ENCODE measurements at regions not wholly inside any gene's neighbourhood (a gene's known extent, or its start where the extent isn't known, plus 50 kb on each side); places are given as distances from the start of the nearest gene placed in this dataset.

DNA sequence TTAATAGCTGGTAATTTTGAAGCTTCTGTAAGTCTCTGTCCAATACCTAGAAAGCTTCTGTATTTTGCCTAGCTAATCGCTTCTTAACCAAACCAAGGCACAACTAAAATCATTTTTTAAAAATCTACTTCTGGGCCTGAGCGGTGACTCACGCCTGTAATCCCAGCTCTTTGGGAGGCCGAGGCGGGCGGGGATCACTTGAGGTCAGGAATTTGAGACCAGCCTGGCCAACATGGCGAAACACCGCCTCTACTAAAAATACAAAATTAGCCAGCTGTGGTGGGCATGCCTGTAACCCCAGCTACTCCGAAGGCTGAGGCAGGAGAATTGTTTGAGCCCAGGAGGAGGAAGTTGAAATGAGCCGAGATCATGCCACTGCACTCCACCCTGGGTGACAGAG, 148.6 kb upstream of the FIGN start:
- intact Hi-C loops (cut with DNase I), result no loop called here
- peak in 1 of 10 donors; percentile 19 for DNase-seq

DNA sequence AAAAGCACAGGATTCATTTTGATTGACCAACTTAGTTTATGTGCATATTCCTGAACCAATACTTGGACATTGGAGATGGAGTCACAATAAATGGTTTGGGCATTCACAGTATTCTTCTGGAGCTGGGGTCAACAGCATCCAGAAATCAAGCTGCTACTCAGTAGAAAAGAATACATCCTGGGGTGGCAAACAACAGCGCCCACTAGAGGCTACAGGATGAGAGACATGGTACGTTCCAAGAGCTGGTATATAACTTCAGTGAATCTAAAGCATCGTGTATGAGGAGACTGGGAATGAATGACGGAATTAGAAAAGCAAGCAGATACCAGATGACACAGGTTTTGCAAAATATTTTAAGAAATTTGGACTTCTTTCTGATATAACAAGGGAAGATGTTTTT, 142.9 kb upstream of the FIGN start:
- DNase-seq, result peak in 2 of 10 donors; percentile 16 to 17
- intact Hi-C loops (cut with DNase I), result no loop called here

DNA sequence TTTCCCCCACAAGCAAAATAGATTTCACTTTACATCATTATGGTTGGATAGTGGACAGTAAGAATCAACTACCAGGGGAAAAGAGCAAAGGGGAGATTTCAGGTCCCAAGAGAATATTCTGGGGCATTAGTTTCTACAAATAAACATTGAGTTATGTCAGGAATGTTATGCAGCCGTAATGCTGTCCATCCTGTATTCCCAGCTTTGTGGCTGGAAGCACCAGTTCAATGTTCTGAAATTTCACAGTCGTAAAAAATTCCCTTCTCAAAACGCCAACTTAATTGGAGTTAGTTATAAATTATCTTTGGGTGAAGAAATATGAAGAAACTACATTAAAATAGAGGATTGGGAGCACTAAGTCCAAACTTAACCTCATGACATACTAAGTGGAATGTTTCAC, 141.5 kb upstream of the FIGN start:
- DNase-seq, result no peak

DNA sequence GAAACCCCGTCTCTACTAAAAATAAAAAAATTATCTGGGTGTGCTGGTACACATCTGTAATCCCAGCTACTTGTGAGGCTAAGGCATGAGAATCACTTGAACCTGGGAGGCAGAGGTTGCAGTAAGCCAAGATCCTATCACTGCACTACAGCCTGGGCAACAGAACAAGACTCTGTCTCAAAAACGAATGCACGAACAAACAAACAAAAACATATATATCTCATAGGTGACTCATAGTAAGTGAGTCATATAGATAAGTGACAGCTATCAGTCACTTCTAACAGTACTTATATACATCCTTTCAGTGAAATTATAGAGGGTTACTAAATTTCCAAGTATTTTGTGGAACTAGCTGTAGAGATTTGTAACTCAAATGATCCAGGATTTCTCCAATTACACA, 127.3 kb upstream of the FIGN start:
- intact Hi-C loops (cut with DNase I), result no loop called here
- no peak for DNase-seq

More for the DNA sequence above, 141.5 kb upstream of the FIGN start:
- intact Hi-C loops (cut with DNase I), result no loop called here

DNA sequence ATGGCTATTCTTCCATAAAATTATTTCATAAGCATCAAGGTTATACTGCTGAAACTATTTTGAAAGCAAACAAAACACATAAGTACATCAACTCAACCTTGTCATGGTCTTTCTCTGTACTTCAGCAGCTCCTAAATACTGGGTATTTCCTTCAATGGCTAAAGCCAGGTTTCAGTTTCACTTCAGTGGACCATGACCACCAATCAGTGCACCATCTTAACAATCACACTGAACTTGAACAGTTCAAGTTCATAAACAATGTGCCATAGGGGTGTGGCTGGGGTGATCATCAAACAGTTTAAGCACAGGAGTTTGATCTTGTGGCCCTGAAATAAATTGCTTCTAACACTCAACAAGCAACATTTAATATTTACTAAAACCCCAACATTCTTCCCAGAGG, 124.1 kb upstream of the FIGN start:
- no peak for DNase-seq
- intact Hi-C loops (cut with DNase I), result no loop called here

DNA sequence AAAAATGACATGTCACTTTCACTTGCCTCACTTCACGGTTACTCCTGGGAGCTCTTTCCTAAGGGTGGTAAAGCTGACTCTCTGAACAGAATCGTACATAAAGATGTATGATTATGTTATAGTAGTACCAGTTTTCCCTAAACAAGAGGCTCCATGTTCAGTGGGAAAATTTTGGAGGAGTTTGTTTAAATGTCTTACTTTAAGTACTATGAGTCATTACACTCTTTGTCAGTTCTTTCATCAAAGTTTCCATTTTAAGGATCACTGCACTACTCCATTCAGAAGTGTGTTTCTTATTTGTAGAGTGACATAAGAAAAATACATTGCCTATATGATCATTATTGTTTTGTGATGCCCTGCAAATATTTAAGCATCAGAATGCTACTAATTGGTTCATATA, 121.1 kb upstream of the FIGN start:
- intact Hi-C loops (cut with DNase I), result no loop called here
- DNase-seq, result no peak

DNA sequence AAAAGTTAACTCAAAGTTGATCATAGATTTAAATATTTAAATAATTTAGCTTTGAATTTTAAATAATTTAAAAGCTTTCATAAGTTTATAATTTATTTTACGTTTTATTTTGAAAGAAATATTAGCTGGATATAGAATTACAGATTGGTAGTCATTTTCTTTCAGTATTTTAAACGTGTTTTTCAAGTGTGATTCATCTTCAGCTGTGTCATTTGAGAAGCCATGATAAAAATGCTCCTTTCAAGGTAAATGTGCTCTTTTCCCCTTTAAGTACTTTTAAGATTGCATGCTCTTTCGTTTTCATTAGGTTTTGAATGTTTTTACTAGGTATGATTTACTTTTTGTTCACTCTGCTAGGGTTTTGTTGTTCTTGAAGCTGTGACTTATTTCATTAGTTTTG, 116.8 kb upstream of the FIGN start:
- intact Hi-C loops (cut with DNase I), result no loop called here

DNA sequence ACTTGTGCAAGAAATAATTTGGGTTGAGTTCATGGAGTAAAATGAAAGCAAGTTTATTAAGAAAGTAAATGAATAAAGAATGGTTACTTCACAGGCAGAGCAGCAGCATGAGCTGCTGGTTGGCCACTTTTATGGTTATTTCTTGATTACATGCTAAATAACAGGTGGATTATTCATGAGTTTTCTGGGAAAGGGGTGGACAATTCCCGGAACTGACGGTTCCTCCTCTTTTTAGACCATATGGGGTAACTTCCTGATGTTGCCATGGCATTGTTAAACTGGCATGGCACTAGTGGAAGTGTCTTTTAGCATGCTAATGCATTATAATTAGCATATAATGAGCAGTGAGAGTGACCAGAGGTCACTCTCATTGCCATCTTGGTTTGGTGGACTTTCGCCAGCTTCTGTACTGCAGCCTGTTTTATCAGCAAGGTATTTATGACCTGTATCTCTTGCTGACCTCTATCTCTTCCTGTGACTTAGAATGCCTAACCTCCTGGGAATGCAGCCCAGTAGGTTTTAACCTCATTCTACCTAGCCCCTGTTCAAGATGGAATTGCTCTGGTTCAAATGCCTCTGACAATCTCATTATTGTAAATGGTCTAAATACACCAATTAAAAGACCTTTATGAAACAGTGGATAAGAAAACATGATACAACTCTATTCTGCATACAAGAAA, 114.1 kb upstream of the FIGN start:
- intact Hi-C loops (cut with DNase I), result no loop called here

More for the DNA sequence above, 116.8 kb upstream of the FIGN start:
- DNase-seq, result no peak

DNA sequence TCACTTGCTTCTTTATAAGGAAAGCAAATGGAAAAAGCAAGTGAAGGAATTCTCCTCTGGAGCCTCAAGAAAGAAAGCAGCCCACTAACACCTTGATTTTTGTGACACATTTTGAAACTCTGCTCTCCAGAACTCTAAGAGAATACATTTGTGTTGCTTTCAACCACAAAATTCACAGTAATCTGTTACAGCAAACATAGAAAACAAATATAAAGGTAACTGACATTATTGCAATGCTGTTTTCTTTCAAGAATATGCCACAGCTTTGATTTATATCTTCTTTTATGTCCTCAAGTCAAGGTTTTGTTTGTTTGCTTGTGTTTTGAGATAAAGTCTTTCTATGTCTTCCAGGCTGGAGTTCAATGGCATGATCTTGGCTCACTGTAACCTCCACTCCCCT, 103.1 kb upstream of the FIGN start:
- DNase-seq, result no peak
- intact Hi-C loops (cut with DNase I), result no loop called here

More for the DNA sequence above, 114.1 kb upstream of the FIGN start:
- DNase-seq, result no peak

DNA sequence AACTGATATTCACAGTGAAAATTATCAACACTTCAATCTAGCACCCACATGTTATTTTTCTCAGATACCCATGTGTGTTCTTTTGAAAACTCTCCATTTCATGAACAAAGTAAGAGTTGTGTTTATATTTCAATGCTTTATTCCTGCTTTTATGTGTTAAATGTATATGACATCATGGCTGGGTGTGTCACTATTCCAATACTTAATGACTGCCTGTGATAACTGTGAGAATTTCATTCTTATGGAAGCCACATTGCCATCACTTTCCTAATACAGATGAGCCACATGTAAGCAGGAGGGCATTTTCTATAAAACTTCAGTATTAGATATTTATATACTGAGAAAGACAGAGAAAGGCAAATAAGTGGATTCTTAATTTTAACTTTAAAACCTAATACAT, 100.4 kb upstream of the FIGN start:
- intact Hi-C loops (cut with DNase I), result no loop called here
- no peak for DNase-seq

DNA sequence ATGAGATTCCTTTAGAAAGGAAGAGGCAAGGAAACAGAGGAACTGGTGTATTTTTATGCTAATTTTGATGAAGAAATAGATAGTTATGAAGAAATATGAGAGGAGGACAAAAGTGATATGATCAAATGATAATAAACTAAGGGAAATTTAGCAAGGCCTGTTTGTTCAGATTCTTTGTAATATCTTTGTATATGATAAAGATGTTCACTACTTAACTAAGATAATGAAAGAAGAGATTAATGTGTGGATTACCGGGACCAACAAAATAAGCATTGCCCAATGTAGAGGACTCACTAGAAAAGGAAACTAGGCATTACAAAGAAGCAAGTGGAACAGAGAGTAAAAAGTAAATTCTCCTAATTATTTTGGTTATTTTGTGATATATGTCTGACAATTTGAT, 99.0 kb upstream of the FIGN start:
- intact Hi-C loops (cut with DNase I), result no loop called here
- DNase-seq, result no peak

DNA sequence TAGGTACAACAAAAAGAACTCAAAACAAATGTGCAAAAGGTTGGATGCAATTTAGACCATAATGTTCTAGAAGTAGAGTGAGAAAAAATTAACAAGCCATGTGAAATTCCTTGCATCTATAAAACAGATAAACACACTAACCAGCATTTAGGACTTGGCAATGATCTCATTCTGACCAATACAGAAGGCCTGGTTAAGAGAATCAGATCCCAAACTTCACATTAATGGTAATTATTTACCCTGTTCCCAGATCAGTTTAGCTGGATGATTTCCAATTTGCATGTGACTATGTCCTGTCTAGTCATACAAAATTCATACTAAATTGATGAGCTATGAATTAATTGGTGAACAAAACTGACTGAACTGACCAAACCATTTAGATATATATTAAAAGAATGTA, 98.4 kb upstream of the FIGN start:
- intact Hi-C loops (cut with DNase I), result no loop called here
- no peak for DNase-seq

DNA sequence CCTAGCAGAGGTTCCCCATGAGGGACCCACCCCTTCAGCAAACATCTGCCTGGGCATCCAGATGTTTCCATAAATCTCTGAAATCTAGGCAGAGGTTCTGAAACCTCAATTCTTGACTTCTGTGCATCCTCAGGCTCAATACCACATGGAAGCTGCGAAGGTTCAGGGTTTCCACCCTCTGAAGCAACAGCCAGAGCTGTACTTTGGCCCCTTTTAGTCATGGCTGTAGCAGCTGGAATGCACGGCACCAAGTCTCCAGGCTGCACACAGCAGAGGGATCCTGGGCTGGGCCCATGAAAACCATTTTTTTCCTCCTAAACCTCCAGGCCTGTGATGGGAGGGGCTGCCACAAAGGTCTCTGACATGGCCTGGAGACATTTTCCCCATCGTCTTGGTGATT, 93.0 kb upstream of the FIGN start:
- DNase-seq, result peak in 1 of 10 donors; percentile 8

DNA sequence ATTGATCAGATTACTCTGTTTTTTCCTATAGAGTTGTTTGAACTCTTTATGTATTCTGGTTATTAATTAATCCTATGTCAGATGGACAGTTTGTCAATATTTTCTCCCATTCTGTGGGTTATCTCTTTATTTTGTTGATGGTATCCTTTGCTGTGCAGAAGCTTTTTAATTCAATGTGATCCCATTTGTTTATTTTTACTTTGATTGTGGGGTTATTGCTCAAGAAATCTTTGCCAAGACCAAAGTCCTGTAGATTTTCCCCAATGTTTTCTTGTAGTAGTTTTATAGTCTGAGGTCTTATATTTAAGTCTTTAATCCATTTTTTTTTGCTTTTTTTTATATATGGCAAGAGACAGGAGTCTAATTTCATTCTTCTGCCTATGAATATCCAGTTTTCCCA, 86.2 kb upstream of the FIGN start:
- DNase-seq, result no peak
- intact Hi-C loops (cut with DNase I), result no loop called here

More for the DNA sequence above, 93.0 kb upstream of the FIGN start:
- intact Hi-C loops (cut with DNase I), result no loop called here

DNA sequence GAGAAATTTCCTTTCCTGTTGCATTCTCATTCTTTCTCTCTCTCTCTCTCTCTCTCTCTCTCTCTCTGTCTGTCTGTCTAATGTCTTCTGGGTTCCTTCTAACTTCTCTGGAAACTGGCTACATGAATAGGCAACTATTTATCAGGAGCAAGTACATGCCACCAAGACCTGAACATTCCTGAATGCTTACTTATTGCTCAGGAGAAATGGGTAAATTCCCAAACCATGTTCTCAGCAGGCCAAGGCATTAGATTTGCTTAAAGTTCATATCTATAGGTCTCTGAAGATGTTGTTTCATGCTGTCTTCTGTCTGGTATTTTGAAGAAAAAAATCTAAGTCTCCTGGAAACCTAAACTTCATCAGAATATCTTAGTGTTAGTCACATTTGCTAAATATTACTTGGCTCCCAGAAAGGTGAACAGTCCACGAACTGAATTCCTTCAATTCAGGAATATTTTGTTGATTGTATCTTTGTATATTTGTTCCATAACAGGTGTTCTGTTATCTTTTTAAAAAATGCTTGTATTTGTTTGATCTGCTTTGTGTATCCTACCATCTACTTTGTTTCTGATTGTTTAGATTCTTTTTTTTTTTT, 77.2 kb upstream of the FIGN start:
- intact Hi-C loops (cut with DNase I), result no loop called here
- no peak for DNase-seq

DNA sequence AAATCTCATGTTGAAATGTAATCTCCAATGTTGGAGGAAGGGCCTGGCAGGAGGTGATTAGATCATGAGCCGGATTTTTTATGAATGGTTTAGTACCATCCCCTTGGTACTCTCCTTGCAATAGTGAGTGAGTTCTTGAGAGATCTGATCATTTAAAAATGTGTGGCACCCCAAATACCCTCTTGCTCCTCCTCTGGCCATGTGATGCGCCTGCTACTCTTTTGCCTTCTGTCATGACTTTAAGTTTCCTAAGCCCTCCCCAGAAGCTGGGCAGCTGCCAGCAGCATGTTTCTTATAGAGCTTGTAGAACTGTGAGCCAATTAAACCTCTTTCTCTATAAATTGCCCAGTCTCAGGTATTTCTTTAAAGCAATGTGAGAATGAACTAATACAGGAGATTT, 72.6 kb upstream of the FIGN start:
- intact Hi-C loops (cut with DNase I), result no loop called here
- no peak for DNase-seq

DNA sequence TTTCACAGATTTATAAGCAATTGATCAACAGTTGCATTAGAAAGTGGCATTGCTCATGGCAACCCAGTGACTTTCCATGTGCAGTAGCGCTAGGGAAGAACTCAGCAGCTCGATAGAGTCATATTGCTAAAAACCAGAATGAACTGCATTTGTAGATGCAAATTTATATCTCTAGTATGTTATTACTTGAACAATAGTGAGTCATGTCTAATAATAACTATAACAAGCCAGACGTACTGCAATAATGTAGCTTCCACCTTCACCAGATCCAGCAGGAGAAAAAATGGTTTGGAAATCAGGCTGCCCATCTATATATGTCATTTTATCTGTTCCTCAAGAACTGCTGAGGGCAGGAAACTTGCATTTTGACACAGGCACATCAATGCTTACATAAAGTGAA, 66.5 kb upstream of the FIGN start:
- intact Hi-C loops (cut with DNase I), result no loop called here
- DNase-seq, result no peak

DNA sequence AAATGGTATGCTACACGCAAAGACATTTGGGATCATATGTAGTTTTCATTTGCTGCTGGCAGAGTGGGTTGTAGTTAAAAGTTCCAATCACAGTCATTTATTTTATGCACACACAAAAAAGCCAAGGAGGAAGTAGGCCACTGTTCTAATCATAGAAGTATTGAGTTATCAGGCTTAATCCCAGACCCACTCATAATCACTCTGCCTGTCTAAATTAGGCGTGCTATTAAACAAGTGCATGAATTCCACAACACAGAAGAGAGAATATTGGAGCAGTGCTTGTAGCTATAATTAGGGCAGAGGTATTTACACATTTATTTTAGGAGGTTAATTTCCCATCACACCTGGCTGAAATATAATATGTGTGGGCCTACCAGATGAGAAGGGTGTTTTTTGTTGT, 65.7 kb upstream of the FIGN start:
- intact Hi-C loops (cut with DNase I), result no loop called here
- no peak for DNase-seq

DNA sequence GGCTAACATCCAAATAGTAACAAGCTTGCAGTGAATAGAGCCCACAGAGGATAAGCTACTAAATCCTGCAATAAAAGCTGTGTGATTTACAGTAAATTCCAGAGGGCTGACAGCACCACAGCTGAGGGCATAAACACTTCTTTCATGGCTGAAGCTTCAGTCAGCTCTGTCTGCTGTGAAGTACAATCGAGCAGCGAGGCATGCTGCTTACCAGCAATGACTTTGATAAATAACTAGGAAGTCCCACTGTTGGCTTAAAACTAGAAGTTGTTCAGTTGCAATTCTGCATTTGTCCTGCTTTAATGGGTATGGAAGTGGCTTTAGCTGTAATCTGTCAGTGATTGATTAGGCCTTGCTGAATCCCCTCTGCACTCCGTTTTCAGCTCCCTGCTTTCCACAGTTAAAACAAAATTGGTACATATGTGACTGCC, 65.2 kb upstream of the FIGN start:
- peak in 3 of 10 donors; percentile 8 to 66 (median 38) for DNase-seq
- intact Hi-C loops (cut with DNase I), result no loop called here

DNA sequence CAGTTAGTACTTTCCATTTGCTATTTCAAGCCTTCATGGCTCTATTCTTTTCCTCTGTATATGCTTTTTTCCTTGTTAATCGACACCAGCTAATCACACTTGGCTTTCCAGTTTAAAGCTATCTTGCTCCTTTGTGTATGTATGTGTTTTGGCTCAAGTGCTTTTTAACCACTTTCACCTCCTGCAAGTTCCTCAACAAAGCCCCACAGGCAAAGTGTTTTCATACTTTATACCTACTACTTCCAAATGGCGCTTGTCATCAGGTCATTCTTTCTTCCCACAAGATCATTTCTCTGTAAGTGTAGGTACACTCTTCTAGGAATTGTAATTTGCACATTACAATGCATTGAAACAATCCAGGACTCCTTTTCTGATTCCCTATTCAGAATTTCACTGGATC, 64.0 kb upstream of the FIGN start:
- intact Hi-C loops (cut with DNase I), result no loop called here
- no peak for DNase-seq

DNA sequence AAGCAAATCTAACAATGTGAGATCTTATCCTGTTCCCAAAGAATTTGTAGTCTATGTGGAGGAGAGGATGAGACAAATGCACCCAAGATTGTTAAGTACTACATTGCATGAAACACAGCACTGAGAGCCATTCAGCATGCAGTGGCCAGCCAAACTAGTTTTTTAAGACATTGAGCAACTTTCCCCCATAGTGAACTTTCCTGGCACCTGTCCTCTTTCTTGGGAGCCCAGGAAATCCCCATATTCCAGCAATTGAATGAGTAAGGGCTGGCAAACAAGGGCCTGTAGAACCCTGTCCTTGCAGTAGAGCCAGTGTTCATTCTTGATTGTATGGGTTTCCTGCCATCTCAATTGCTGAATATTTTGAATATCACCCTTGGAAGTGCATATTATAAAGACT, 58.8 kb upstream of the FIGN start:
- intact Hi-C loops (cut with DNase I), result no loop called here
- DNase-seq, result no peak

Measured in posterior cingulate gyrus (tissue), 11 donors.